Nephron (organoid): ENCODE measurements at regions not wholly inside any gene's neighbourhood (a gene's known extent, or its start where the extent isn't known, plus 50 kb on each side); places are given as distances from the start of the nearest gene placed in this dataset.
"Not testable (repeated sequence)": the region's sequence is repeated elsewhere in the genome, so short reads cannot be mapped to it uniquely, and the experiment has no call there.

Experiments used
- H3K27ac Mint-ChIP-seq, 3 experiments: 2 replicates each; pipeline ENCODE4 v1.8.0; 2020; ENCODE audit warnings: mixed read lengths in 3 of 3, mild to moderate bottlenecking in 2 of 3, moderate library complexity in 1 of 3
- H3K27me3 Mint-ChIP-seq: 2 replicates; pipeline ENCODE4 v1.8.0; 2021; ENCODE audit warnings: low read depth, mild to moderate bottlenecking, moderate library complexity, mixed read lengths
- H3K36me3 Mint-ChIP-seq: 2 replicates; pipeline ENCODE4 v1.8.0; 2020; ENCODE audit warnings: low read depth, mixed read lengths
- H3K4me1 Mint-ChIP-seq: 2 replicates; pipeline ENCODE4 v1.8.0; 2020; ENCODE audit warnings: mixed read lengths
- H3K4me3 Mint-ChIP-seq, 3 experiments: 2 replicates each; pipeline ENCODE4 v1.8.0; 2020; ENCODE audit warnings: mild to moderate bottlenecking in 3 of 3, mixed read lengths in 3 of 3, moderate library complexity in 2 of 3
- H3K9me3 Mint-ChIP-seq: 2 replicates; pipeline ENCODE4 v1.8.0; 2020; ENCODE audit warnings: mixed read lengths
- CTCF ChIP-seq, 3 experiments: fragments of 200-600 bp; sonication (generic); IDR thresholded peaks; one replicate each; pipeline ENCODE4 v1.5.0; 2021; ENCODE audit warnings: antibody characterized with exemption in 3 of 3; ENCODE audit not compliant: unreplicated experiment in 3 of 3

GRCh38 chr7:108653526-108653925, 83.9 kb downstream of the DNAJB9 start:
- H3K4me1 Mint-ChIP-seq = peaks cover 17% of the 10 kb centered on the region
- no peaks in the 10 kb centered on the region for H3K9me3 Mint-ChIP-seq
- H3K27me3 Mint-ChIP-seq = no peaks in the 10 kb centered on the region
- H3K36me3 Mint-ChIP-seq = no peaks in the 10 kb centered on the region
- no peak overlapping the region for H3K27ac Mint-ChIP-seq
- no peak overlapping the region for H3K4me3 Mint-ChIP-seq
- TF ChIP-seq CTCF (IDR thresholded peaks at IDR 0.05; ENCODE audit: unreplicated experiment in 3 of 3) = no peak

DNA sequence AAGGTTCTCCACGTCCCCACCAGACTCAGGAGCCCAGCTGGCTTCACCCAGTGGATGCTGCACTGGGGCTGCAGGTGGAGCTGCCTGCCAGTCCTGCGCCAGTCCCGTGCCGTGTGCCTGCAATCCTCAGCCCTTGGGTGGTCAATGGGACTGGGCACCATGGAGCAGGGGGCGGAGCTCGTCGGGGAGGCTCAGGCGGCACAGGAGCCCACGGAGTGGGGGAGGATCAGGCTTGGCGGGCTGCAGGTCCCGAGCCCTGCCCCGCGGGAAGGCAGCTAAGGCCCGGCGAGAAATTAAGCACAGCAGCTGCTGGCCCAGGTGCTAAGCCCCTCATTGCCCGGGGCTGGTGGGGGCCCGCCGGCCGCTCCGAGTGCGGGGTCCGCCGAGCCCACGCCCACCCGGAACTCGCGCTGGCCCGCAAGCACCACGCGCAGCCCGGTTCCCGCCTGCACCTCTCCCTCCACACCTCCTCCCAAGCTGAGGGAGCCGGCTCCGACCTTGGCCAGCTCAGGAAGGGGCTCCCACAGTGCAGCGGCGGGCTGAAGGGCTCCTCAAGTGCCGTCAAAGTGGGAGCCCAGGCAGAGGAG, 87.6 kb downstream of the DNAJB9 start:
- not testable (repeated sequence) for H3K27ac Mint-ChIP-seq, H3K9me3 Mint-ChIP-seq

GRCh38 chr7:108659261-108659660, 89.6 kb downstream of the DNAJB9 start:
- no peak for TF ChIP-seq CTCF (IDR thresholded peaks at IDR 0.05; ENCODE audit: unreplicated experiment in 3 of 3)
- Mint-ChIP-seq H3K27me3 (no peaks in the 10 kb centered on the region), H3K4me1 (peaks cover 6% of the 10 kb centered on the region), H3K9me3 (no peaks in the 10 kb centered on the region), H3K27ac (no peak overlapping the region), H3K4me3 (no peak overlapping the region), H3K36me3 (no peaks in the 10 kb centered on the region)

More for the DNA sequence above, 87.6 kb downstream of the DNAJB9 start:
- not testable (repeated sequence) for H3K36me3 Mint-ChIP-seq, H3K4me3 Mint-ChIP-seq, H3K4me1 Mint-ChIP-seq, H3K27me3 Mint-ChIP-seq

GRCh38 chr7:108659867-108660266, 90.2 kb downstream of the DNAJB9 start:
- Mint-ChIP-seq H3K27ac (no peak overlapping the region), H3K27me3 (no peaks in the 10 kb centered on the region), H3K4me3 (no peak overlapping the region), H3K36me3 (no peaks in the 10 kb centered on the region), H3K9me3 (no peaks in the 10 kb centered on the region), H3K4me1 (peaks cover 6% of the 10 kb centered on the region)
- no peak for TF ChIP-seq CTCF (IDR thresholded peaks at IDR 0.05; ENCODE audit: unreplicated experiment in 3 of 3)

DNA sequence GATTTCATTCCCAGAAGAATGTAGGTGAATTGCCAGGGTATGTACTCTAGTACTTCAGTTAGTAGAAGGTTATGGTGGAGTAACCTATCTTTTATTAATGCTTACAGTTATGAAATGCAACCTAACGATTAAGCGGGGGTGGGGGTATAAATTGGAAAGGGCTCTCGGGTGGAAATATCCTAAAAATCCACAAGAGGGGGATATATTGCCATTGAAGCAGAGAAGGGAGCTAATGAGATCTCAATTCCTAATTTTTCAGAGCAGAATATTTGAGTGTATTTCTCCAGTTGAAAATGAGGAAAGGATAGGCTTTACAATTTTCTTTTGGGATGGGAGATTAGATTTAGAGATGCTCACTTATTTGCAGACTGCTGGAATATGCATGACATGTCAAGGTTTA, 90.8 kb downstream of the DNAJB9 start:
- TF ChIP-seq CTCF (IDR thresholded peaks at IDR 0.05; ENCODE audit: unreplicated experiment in 3 of 3) = peak; percentile 30 to 53 (median 35)
- Mint-ChIP-seq H3K27ac (peak overlapping the region in 1 of 3 experiments; percentile 0), H3K9me3 (no peaks in the 10 kb centered on the region), H3K27me3 (no peaks in the 10 kb centered on the region), H3K4me1 (peaks cover 6% of the 10 kb centered on the region), H3K36me3 (no peaks in the 10 kb centered on the region), H3K4me3 (no peak overlapping the region)

DNA sequence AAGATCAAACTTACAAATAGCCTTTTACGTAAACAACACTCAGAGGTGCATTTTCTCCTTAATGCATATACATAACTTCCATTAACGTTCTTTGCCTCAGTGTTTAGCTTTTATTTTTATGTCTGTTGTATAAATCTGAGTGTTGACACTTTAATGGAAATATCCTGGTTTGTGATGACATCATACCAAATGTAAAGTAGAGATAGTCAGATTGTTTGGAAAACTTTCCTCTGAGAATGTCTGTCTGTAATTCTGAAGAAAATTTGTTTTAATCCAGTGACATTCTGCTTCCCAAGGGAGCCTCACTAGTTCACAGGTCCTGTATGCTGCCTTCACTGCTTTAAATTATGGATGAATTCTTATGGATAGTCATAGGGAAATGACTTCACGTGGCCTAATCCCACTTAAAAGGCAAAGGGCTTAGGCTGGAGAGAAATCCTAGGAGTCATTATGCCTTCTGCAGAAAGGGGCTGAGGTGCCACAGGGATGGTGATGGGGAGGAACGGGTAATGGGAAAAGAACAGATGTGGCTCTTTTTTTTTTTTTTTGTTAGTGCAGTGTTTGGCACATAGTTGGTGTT, 93.2 kb downstream of the DNAJB9 start:
- no peak overlapping the region for H3K4me3 Mint-ChIP-seq
- H3K27me3 Mint-ChIP-seq = no peaks in the 10 kb centered on the region
- no peaks in the 10 kb centered on the region for H3K36me3 Mint-ChIP-seq
- H3K27ac Mint-ChIP-seq = no peak overlapping the region
- peaks cover 11% of the 10 kb centered on the region for H3K4me1 Mint-ChIP-seq
- H3K9me3 Mint-ChIP-seq = peaks cover 2% of the 10 kb centered on the region
- no peak for TF ChIP-seq CTCF (IDR thresholded peaks at IDR 0.05; ENCODE audit: unreplicated experiment in 3 of 3)
